ENCODE measurements at regions not wholly inside any gene's neighbourhood (a gene's known extent, or its start where the extent isn't known, plus 50 kb on each side); places are given as distances from the start of the nearest gene placed in this dataset.

GRCh38 chr12:61098031-61098580 lies 1162.1 kb upstream of the USP15 start:
- Histone ChIP-seq H3K14ac (ENCODE audit: insufficient read length) (peak overlapping the region; percentile 23), H2BK20ac (ENCODE audit: low read length) (no peak overlapping the region), H3K79me2 (ENCODE audit: control insufficient read depth in 1 of 2, insufficient read depth in 2 of 2, low read length in 2 of 2) (no peaks in the 10 kb centered on the region), H2BK15ac (ENCODE audit: low read length) (no peak overlapping the region), H3K36me3 (ENCODE audit: control insufficient read depth in 2 of 4, insufficient read depth in 4 of 4, low read length in 3 of 4) (no peaks in the 10 kb centered on the region), H3K9ac (replicated peaks in 1 of 4; ENCODE audit: extremely low read depth in 1 of 4, low read depth in 3 of 4, low read length in 3 of 4) (no peak overlapping the region), H3K23me2 (ENCODE audit: low read depth, low read length) (no peaks in the 10 kb centered on the region), H4K8ac (ENCODE audit: extremely low read depth, insufficient read depth, low read length) (peak overlapping the region; percentile 51; the same call in 1 of the 2 replicates), H3K27ac (ENCODE audit: low read depth, low read length) (no peak overlapping the region), H3K56ac (replicated peaks; ENCODE audit: insufficient read length, low read depth, low read length) (no peak overlapping the region), H2AFZ (ENCODE audit: low read length) (peak overlapping the region; percentile 43), H3K27me3 (replicated peaks in 1 of 4; ENCODE audit: control insufficient read depth in 3 of 4, extremely low read depth in 1 of 4, insufficient read depth in 3 of 4, low read length in 3 of 4) (no peaks in the 10 kb centered on the region), H3K79me1 (ENCODE audit: low read depth, low read length) (no peaks in the 10 kb centered on the region), H3K18ac (ENCODE audit: extremely low read depth, low read length) (no peak overlapping the region), H2BK120ac (replicated peaks; ENCODE audit: low read depth, low read length) (no peak overlapping the region), H2AK5ac (ENCODE audit: low read depth, low read length) (no peak overlapping the region), H3K4me2 (ENCODE audit: insufficient read depth in 1 of 2, low read depth in 2 of 2, low read length in 2 of 2) (no peak overlapping the region), H4K91ac (replicated peaks; ENCODE audit: insufficient read length, low read length) (peak overlapping the region; percentile 27), H2BK12ac (ENCODE audit: low read depth, low read length) (no peak overlapping the region), H4K5ac (ENCODE audit: insufficient read length, low read depth, low read length) (no peak overlapping the region), H3K9me3 (ENCODE audit: insufficient read depth in 2 of 2, low read depth in 1 of 2, low read length in 1 of 2) (no peaks in the 10 kb centered on the region), H4K20me1 (replicated peaks in 1 of 2; ENCODE audit: control insufficient read depth in 1 of 2, insufficient read depth in 2 of 2, low read length in 2 of 2) (no peaks in the 10 kb centered on the region), H3K4ac (replicated peaks; ENCODE audit: insufficient read length, low read depth, low read length) (no peak overlapping the region), H3K4me3 (ENCODE audit: extremely low read depth in 1 of 4, insufficient read depth in 2 of 4, low read depth in 3 of 4, low read length in 4 of 4) (no peak overlapping the region), H3K23ac (ENCODE audit: insufficient read length) (no peak overlapping the region), H2BK5ac (ENCODE audit: low read depth, low read length) (no peak overlapping the region), H3K4me1 (replicated peaks in 1 of 4; ENCODE audit: control insufficient read depth in 3 of 4, insufficient read depth in 4 of 4, low read length in 3 of 4) (no peaks in the 10 kb centered on the region; a peak in 1 of 7 replicates)
- 89% methylated on average over 7 of the region's 7 CpGs; no CpG with 5 or more reads in 1 of the 2 experiments for WGBS, 2 experiments (ENCODE audit: extremely low coverage in 1 of 2, insufficient coverage in 1 of 2, insufficient read length in 1 of 2, insufficient replicate concordance in 2 of 2, low coverage in 1 of 2, low lambda C conversion rate in 2 of 2, missing lambda C conversion rate in 1 of 2)
- TF ChIP-seq SAP30 (IDR thresholded peaks at IDR 0.05; ENCODE audit: insufficient read depth, insufficient replicate concordance, low read length), result no peak
- DNase-seq (ENCODE audit: low read depth in 1 of 2, low spot score in 2 of 2) (no peak), FAIRE-seq (no peak)
- ChIA-PET CTCF (ENCODE audit: partially characterized antibody) (interaction anchor here (0.6 to 1.1 kb wide), 2 partner anchors 13 to 366 kb away, joined by 3 read pairs; no protein-coding TSS in a partner anchor), POLR2A (ENCODE audit: partially characterized antibody) (interaction anchor here (0.6 kb wide), 1 partner anchor 504 kb away, joined by 3 read pairs; no protein-coding TSS in a partner anchor)
